ENCODE measurements at regions not wholly inside any gene's neighbourhood (a gene's known extent, or its start where the extent isn't known, plus 50 kb on each side); places are given as distances from the start of the nearest gene placed in this dataset.
A peak's percentile ranks its signal among the peaks of the same experiment; 100 is the strongest.

DNA sequence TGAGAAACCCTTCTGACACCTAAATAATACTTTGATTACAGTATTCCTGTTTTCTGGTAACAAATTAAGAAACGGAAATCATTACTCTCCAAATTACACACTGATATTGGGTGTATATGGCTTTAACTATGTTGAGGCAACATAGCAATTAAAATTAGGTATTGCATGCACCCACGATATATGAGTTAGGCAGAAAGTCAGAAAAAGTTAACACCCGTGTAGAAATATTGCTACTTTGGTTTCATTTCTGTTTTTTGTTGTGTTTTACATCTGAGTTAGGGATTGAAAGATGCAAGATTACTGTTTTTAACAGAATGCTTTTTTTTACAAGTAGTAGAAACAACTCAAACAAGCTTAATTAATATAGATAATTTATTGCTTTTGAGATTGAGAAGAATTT, 327.8 kb downstream of the GBE1 start:
- no peak for TF ChIP-seq POLR2A (IDR thresholded peaks at IDR 0.05)
- no peak for TF ChIP-seq POLR2AphosphoS5 (IDR thresholded peaks at IDR 0.05)
- TF ChIP-seq, protein P1, sequence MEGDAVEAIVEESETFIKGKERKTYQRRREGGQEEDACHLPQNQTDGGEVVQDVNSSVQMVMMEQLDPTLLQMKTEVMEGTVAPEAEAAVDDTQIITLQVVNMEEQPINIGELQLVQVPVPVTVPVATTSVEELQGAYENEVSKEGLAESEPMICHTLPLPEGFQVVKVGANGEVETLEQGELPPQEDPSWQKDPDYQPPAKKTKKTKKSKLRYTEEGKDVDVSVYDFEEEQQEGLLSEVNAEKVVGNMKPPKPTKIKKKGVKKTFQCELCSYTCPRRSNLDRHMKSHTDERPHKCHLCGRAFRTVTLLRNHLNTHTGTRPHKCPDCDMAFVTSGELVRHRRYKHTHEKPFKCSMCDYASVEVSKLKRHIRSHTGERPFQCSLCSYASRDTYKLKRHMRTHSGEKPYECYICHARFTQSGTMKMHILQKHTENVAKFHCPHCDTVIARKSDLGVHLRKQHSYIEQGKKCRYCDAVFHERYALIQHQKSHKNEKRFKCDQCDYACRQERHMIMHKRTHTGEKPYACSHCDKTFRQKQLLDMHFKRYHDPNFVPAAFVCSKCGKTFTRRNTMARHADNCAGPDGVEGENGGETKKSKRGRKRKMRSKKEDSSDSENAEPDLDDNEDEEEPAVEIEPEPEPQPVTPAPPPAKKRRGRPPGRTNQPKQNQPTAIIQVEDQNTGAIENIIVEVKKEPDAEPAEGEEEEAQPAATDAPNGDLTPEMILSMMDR (IDR thresholded peaks at IDR 0.05): no peak
- no peak for TF ChIP-seq EP300 (IDR thresholded peaks at IDR 0.05)
- no peaks in the 10 kb centered on the region for H3K27me3 ChIP-seq
- 51% methylated on average over 3 of the region's 3 CpGs for WGBS
- no peaks in the 10 kb centered on the region for H3K9me3 ChIP-seq
- DNase-seq (ENCODE audit: low spot score in 2 of 2): no peak
- no peak overlapping the region for H3K4me3 ChIP-seq
- H3K36me3 ChIP-seq: no peaks in the 10 kb centered on the region
- H3K27ac ChIP-seq: no peak overlapping the region
- H3K4me1 ChIP-seq: no peaks in the 10 kb centered on the region

DNA sequence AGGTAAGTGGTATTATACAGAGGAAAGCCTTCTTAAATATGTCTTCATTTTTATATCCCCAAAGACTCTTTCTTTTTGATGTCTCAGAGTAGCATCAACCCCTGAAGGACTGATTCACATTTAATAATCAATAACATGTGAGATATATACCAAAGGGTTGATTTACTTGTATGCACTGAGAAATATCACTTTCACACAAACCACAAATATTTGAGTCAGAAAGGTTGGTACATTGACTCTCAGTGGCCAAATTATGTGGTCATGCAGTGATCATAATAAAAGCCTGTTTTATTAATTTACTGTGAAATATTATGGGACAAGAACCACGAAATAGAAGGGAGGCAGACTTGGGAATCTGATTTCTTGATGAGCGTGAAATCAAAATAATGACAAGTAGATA, 329.0 kb downstream of the GBE1 start:
- H3K4me1 ChIP-seq: no peaks in the 10 kb centered on the region
- H3K9me3 ChIP-seq: no peaks in the 10 kb centered on the region
- H3K27me3 ChIP-seq: no peaks in the 10 kb centered on the region
- H3K27ac ChIP-seq: no peak overlapping the region
- H3K4me3 ChIP-seq: no peak overlapping the region
- 91% methylated on average over 2 of the region's 2 CpGs for WGBS
- no peak for DNase-seq (ENCODE audit: low spot score in 2 of 2)
- no peaks in the 10 kb centered on the region for H3K36me3 ChIP-seq
- no peak for TF ChIP-seq POLR2AphosphoS5 (IDR thresholded peaks at IDR 0.05)

GRCh38 chr3:81426826-81427577, 334.4 kb downstream of the GBE1 start:
- no peaks in the 10 kb centered on the region for H3K9me3 ChIP-seq
- TF ChIP-seq EP300 (IDR thresholded peaks at IDR 0.05): no peak
- TF ChIP-seq, protein P1 (IDR thresholded peaks at IDR 0.05): no peak
- no peak for TF ChIP-seq POLR2AphosphoS5 (IDR thresholded peaks at IDR 0.05)
- TF ChIP-seq POLR2A (IDR thresholded peaks at IDR 0.05): no peak
- DNase-seq (ENCODE audit: low spot score in 2 of 2): no peak
- WGBS: 67% methylated on average over 6 of the region's 6 CpGs
- no peak overlapping the region for H3K4me3 ChIP-seq
- H3K27me3 ChIP-seq: no peaks in the 10 kb centered on the region
- H3K36me3 ChIP-seq: no peaks in the 10 kb centered on the region
- no peaks in the 10 kb centered on the region for H3K4me1 ChIP-seq
- H3K27ac ChIP-seq: no peak overlapping the region

DNA sequence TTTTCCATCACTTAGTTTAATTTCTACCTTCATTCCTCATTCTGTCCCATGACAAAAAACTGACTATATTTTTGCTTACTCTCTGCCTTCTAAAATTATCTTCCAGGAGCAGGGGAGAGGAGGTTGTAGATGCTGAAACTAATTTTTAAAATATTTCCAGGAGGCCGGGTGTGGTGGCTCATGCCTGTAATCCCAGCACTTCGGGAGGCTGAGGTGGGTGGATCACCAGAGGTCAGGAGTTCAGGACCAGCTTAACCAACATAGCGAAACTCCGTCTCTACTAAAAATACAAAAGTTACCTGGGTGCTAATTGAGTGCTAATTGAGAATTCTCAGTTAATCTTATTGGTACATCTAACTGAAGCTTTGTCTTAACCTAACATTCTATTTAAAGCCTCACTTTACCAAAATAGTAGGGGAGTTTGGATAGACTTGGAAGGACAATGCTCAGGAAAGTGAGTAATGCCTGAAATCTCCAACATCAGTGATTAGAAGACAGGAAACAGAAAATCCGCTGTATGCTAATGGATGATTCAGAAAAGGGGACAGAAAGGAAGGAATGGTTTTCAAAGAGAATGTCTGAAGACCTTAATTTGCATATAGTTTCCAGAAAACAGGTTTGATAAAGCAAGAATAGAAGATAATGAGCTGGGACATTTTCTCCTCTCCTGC, 336.1 kb downstream of the GBE1 start:
- TF ChIP-seq, protein P1 (IDR thresholded peaks at IDR 0.05): no peak
- TF ChIP-seq POLR2A (IDR thresholded peaks at IDR 0.05): no peak
- no peak for TF ChIP-seq EP300 (IDR thresholded peaks at IDR 0.05)
- TF ChIP-seq POLR2AphosphoS5 (IDR thresholded peaks at IDR 0.05): no peak
- no peak overlapping the region for H3K4me3 ChIP-seq
- no peaks in the 10 kb centered on the region for H3K9me3 ChIP-seq
- 55% methylated on average over 5 of the region's 5 CpGs for WGBS
- DNase-seq (ENCODE audit: low spot score in 2 of 2): no peak
- no peaks in the 10 kb centered on the region for H3K27me3 ChIP-seq
- no peak overlapping the region for H3K27ac ChIP-seq
- H3K36me3 ChIP-seq: no peaks in the 10 kb centered on the region
- no peaks in the 10 kb centered on the region for H3K4me1 ChIP-seq

DNA sequence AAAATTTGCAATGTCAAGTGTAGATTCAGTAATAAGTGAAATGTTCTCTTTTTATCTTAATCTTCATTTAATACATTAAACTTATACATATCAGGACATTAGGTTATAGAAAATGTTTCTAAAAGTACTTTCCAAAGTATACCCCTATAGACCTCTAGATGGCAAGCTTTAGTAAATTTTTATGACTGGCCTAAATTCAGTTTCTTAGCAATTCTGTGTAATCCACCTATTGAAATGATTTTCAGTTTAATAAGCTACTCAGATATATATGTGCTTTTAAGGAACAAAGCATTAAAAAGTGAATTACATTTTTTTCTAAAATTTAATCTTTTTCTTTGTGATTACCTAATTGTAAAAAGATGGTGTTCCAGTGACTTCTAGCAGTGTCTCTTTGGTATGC, 342.2 kb downstream of the GBE1 start:
- TF ChIP-seq POLR2A (IDR thresholded peaks at IDR 0.05): no peak
- TF ChIP-seq, protein P1 (IDR thresholded peaks at IDR 0.05): peak in 1 of 2 donors; percentile 24
- Histone ChIP-seq H3K36me3 (no peaks in the 10 kb centered on the region), H3K9me3 (no peaks in the 10 kb centered on the region), H3K27ac (no peak overlapping the region), H3K27me3 (no peaks in the 10 kb centered on the region), H3K4me3 (no peak overlapping the region), H3K4me1 (no peaks in the 10 kb centered on the region)
- DNase-seq (ENCODE audit: low spot score in 2 of 2): no peak

Data from suprapubic skin (tissue), 4 donors.